Stomach (tissue), 4 donors: ENCODE measurements at regions not wholly inside any gene's neighbourhood (a gene's known extent, or its start where the extent isn't known, plus 50 kb on each side); places are given as distances from the start of the nearest gene placed in this dataset.

Experiments
- CTCF ChIP-seq, 7 experiments: fragments of 450-650 bp in 4 of 7; fragments of 200-600 bp in 3 of 7; sonication (generic) in 3 of 7; IDR thresholded peaks; one replicate each; pipeline ENCODE4 v1.5.1; 2016 to 2019; ENCODE audit warnings: antibody characterized with exemption in 7 of 7, control low read depth in 2 of 7, mild to moderate bottlenecking in 1 of 7
- EP300 ChIP-seq: sonication (generic); formaldehyde crosslinking; IDR thresholded peaks from one replicate; pipeline ENCODE4 v1.6.1; 2017; ENCODE audit warnings: antibody characterized with exemption
- POLR2A ChIP-seq, 4 donors: fragments of 450-650 bp; IDR thresholded peaks; one replicate each; pipeline ENCODE4 v1.6.1; 2016; ENCODE audit warnings: antibody characterized with exemption in 4 of 4, control low read depth in 2 of 4, mild to moderate bottlenecking in 1 of 4, moderate library complexity in 1 of 4
- POLR2AphosphoS5 ChIP-seq, 3 donors: sonication (generic); formaldehyde crosslinking; IDR thresholded peaks; one replicate each; pipeline ENCODE4 v1.6.1; 2016; ENCODE audit warnings: antibody characterized with exemption in 3 of 3

- TF ChIP-seq CTCF (IDR thresholded peaks at IDR 0.05) (no peak), POLR2AphosphoS5 (IDR thresholded peaks at IDR 0.05) (no peak), EP300 (no peak), POLR2A (IDR thresholded peaks at IDR 0.05) (no peak)
These were observed 57.7 kb upstream of the RBMS1 start for GRCh38 chr2:160551259-160551658.
